ENCODE measurements at regions not wholly inside any gene's neighbourhood (a gene's known extent, or its start where the extent isn't known, plus 50 kb on each side); places are given as distances from the start of the nearest gene placed in this dataset.

DNA sequence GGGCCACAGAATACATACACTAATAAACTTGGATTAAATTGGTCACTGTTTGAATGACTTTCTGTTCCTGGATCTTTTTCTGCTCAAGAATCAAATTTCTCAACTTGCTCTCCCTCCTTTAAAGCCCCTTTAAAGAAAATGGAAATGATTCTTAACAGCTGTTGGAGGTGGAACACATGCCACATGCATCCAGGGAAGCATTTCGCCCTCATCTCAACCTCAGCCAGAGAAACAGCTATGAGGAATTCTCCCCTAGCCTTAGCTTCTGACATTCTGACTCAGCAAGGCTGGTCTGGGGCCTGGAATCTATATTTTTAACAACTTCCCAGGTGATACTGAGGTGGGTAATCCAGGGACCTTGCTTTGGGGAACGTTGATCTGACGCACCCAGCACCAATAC is 263.4 kb upstream of the ECI2 start:
- TF ChIP-seq MAX (IDR thresholded peaks at IDR 0.05): no peak
- TF ChIP-seq FOXM1 (IDR thresholded peaks at IDR 0.05; ENCODE audit: borderline replicate concordance, low read depth): no peak
- TF ChIP-seq EP300 (IDR thresholded peaks at IDR 0.05; ENCODE audit: borderline replicate concordance): no peak
- TF ChIP-seq ZBTB7A (IDR thresholded peaks at IDR 0.05; ENCODE audit: low read depth): no peak
- TF ChIP-seq CREB1 (IDR thresholded peaks at IDR 0.05; ENCODE audit: low read depth): no peak
- no peak for TF ChIP-seq REST (IDR thresholded peaks at IDR 0.05; ENCODE audit: low read depth)
- no peak for TF ChIP-seq TAF1 (IDR thresholded peaks at IDR 0.05; ENCODE audit: low read depth)
- no peak for TF ChIP-seq YY1 (IDR thresholded peaks at IDR 0.05; ENCODE audit: low read depth)
